HepG2 (cell line): ENCODE measurements at regions not wholly inside any gene's neighbourhood (a gene's known extent, or its start where the extent isn't known, plus 50 kb on each side); places are given as distances from the start of the nearest gene placed in this dataset.

Experiments
- ATAC-seq: fragments of 200-7000 bp; cut with Tn5 transposase; 3 replicates; pipeline ENCODE4 v1.9.1; 2020; ENCODE audit warnings: mild to moderate bottlenecking, moderate library complexity
- BruUV-seq: library from RNA; stranded (reverse); fragments of 400-500 nt; replicated peaks from 2 replicates; lab custom pipeline; 2021; lab: Mats Ljungman, UMichigan
- CTCF ChIA-PET: fragments of 300-600 bp; formaldehyde crosslinking; extraction: SDS; loops from one replicate; lab custom pipeline; 2021; ENCODE audit warnings: low total read pairs, inconsistent platforms, low intra/inter-chr PET ratio; lab: Yijun Ruan, JAX
- POLR2A ChIA-PET: fragments of 350-600 bp; sonication (Branson Sonifier 250); formaldehyde crosslinking; loops from one replicate; lab custom pipeline; 2020; ENCODE audit warnings: antibody characterized with exemption, inconsistent platforms; lab: Yijun Ruan, JAX
- DNase-seq: peaks from one replicate; pipeline ENCODE4 v3.0.0-alpha.2; 2015; ENCODE audit warnings: low spot score
- FAIRE-seq: peaks from 3 replicates; lab custom pipeline; 2011; peaks lifted over from hg19 to GRCh38; lab: Jason Lieb, UNC
- H2AFZ ChIP-seq: one replicate; pipeline ENCODE4 v1.6.1; 2011; ENCODE audit warnings: low read length, inconsistent platforms
- H3K27ac ChIP-seq: fragments of 300-600 bp; 3 replicates; pipeline ENCODE4 v1.8.0; 2011; ENCODE audit warnings: mixed run types, mild to moderate bottlenecking, mixed read lengths, low read length, inconsistent platforms; ENCODE audit not compliant: insufficient read depth; ENCODE audit errors: extremely low read length
- H3K27me3 ChIP-seq, 2 experiments: fragments of 200-600 bp in 1 of 2; 2 replicates in 1 of 2; 3 replicates in 1 of 2; pipeline versions ENCODE4 v1.6.0 to v1.8.0; 2011; ENCODE audit warnings: low read length in 2 of 2, mild to moderate bottlenecking in 2 of 2, moderate library complexity in 2 of 2, inconsistent platforms in 1 of 2; ENCODE audit not compliant: insufficient read depth in 2 of 2, control insufficient read depth in 1 of 2
- H3K36me3 ChIP-seq, 2 experiments: fragments of 200-600 bp in 1 of 2; replicated peaks in 1 of 2; 2 replicates in 1 of 2; 3 replicates in 1 of 2; pipeline versions ENCODE4 v1.5.1 to v1.8.0; 2011; ENCODE audit warnings: low read length in 2 of 2, inconsistent platforms in 1 of 2; ENCODE audit not compliant: insufficient read depth in 2 of 2, control insufficient read depth in 1 of 2
- H3K4me1 ChIP-seq: 2 replicates; pipeline ENCODE4 v1.5.1; 2012; ENCODE audit warnings: low read length, inconsistent platforms; ENCODE audit not compliant: insufficient read depth
- H3K4me2 ChIP-seq: 2 replicates; pipeline ENCODE4 v1.6.0; 2011; ENCODE audit warnings: low read depth, low read length, inconsistent platforms
- H3K4me3 ChIP-seq, 3 experiments: fragments of 200-600 bp in 1 of 3; sonication (generic), shearing (Covaris generic) in 1 of 3; replicated peaks in 1 of 3; 2 replicates each; pipeline ENCODE4 v1.5.1; 2011 to 2016; ENCODE audit warnings: low read length in 3 of 3, inconsistent platforms in 2 of 3, low read depth in 2 of 3, mild to moderate bottlenecking in 2 of 3, control low read depth in 1 of 3, mixed read lengths in 1 of 3; ENCODE audit not compliant: insufficient read depth in 1 of 3
- H3K79me2 ChIP-seq: one replicate; pipeline ENCODE4 v1.6.1; 2011; ENCODE audit warnings: low read length, inconsistent platforms; ENCODE audit not compliant: insufficient read depth
- H3K9ac ChIP-seq: 2 replicates; pipeline ENCODE4 v1.6.0; 2011; ENCODE audit warnings: mild to moderate bottlenecking, low read depth, low read length, inconsistent platforms; ENCODE audit not compliant: insufficient read depth
- H3K9me3 ChIP-seq: 2 replicates; pipeline ENCODE4 v1.5.1; 2012; ENCODE audit warnings: mild to moderate bottlenecking, low read length
- H4K20me1 ChIP-seq: 2 replicates; pipeline ENCODE4 v1.6.0; 2011; ENCODE audit warnings: inconsistent platforms, mild to moderate bottlenecking, low read length, moderate library complexity; ENCODE audit not compliant: insufficient read depth
- CHD4 ChIP-seq: fragments of 200-600 bp; sonication (generic); IDR thresholded peaks from 2 replicates; pipeline ENCODE4 v1.7.0; 2017; ENCODE audit warnings: mild to moderate bottlenecking, low read length, borderline replicate concordance
- HOXA9 ChIP-seq: sonication (generic); formaldehyde crosslinking; IDR thresholded peaks from 2 replicates; pipeline ENCODE4 v1.8.1; 2022; ENCODE audit warnings: missing genetic modification reagents, mild to moderate bottlenecking, moderate library complexity, borderline replicate concordance
- NFIC ChIP-seq: IDR thresholded peaks from 2 replicates; pipeline ENCODE4 v1.6.1; 2012; ENCODE audit warnings: mild to moderate bottlenecking, low read length, inconsistent platforms
- ZFYVE20 ChIP-seq: sonication (generic); formaldehyde crosslinking; IDR thresholded peaks from 2 replicates; pipeline ENCODE4 v1.8.0; 2023; ENCODE audit warnings: low read depth, mild to moderate bottlenecking, moderate library complexity, missing genetic modification reagents, borderline replicate concordance
- ZNF503 ChIP-seq: sonication (generic); formaldehyde crosslinking; IDR thresholded peaks from 2 replicates; pipeline ENCODE4 v1.4.0; 2020; ENCODE audit warnings: missing genetic modification reagents
- WGBS: methylation state at CpG from one replicate; pipeline ENCODE4 v1.1.6; 2017; ENCODE audit warnings: low lambda C conversion rate; 5-methylcytosine and 5-hydroxymethylcytosine counted together
- in situ Hi-C: cut with HindIII; loops from 2 replicates; pipeline ENCODE4 v1.10.0; 2017; ENCODE audit warnings: low pct_unique_long_range_greater_than_20kb; ENCODE audit not compliant: extremely low pct_ligation_motif_present
- intact Hi-C: fragments of 100-400 bp; cut with micrococcal nuclease; formaldehyde crosslinking; loops from one replicate; pipeline ENCODE4 v1.10.0; 2022; ENCODE audit not compliant: unreplicated experiment
- TF ChIP-seq, protein P1 (sequence below): sonication (generic); formaldehyde crosslinking; IDR thresholded peaks from 2 replicates; pipeline ENCODE4 v1.5.0; 2020; ENCODE audit warnings: mild to moderate bottlenecking, missing genetic modification reagents, borderline replicate concordance
- TF ChIP-seq, protein P2 (sequence below), 2 experiments: sonication (generic) in 1 of 2; formaldehyde crosslinking in 1 of 2; IDR thresholded peaks; 2 replicates each; pipeline versions ENCODE4 v1.6.1 to v1.9.0; 2014 to 2022; ENCODE audit warnings: antibody characterized with exemption in 1 of 2, borderline replicate concordance in 1 of 2, inconsistent platforms in 1 of 2, low read depth in 1 of 2, missing genetic modification reagents in 1 of 2

GRCh38 chr1:117747605-117748004 lies 141.8 kb downstream of the TENT5C start:
- Histone ChIP-seq H3K9me3 (no peaks in the 10 kb centered on the region), H3K79me2 (no peaks in the 10 kb centered on the region), H3K4me2 (no peak overlapping the region), H3K4me3 (no peak overlapping the region), H3K27me3 (peaks cover 1 to 13% of the 10 kb centered on the region in 2 experiments; a peak in 2 of 5 replicates), H3K27ac (no peak overlapping the region), H3K9ac (no peak overlapping the region), H3K4me1 (no peaks in the 10 kb centered on the region), H3K36me3 (no peaks in the 10 kb centered on the region), H4K20me1 (no peaks in the 10 kb centered on the region), H2AFZ (no peak overlapping the region)
- CTCF ChIA-PET, result no interaction called here
- DNase-seq (no peak), ATAC-seq (no peak), FAIRE-seq (no peak)
- POLR2A ChIA-PET, result no interaction called here
- intact Hi-C loops, result no loop called here
- no TSS peak for BruUV-seq
- 7% methylated on average over 2 of the region's 2 CpGs for WGBS
- in situ Hi-C loops, result no loop called here
- TF ChIP-seq HOXA9 (no peak), ZFYVE20 (CRISPR knock-in tag) (no peak)
- TF ChIP-seq, protein P1, sequence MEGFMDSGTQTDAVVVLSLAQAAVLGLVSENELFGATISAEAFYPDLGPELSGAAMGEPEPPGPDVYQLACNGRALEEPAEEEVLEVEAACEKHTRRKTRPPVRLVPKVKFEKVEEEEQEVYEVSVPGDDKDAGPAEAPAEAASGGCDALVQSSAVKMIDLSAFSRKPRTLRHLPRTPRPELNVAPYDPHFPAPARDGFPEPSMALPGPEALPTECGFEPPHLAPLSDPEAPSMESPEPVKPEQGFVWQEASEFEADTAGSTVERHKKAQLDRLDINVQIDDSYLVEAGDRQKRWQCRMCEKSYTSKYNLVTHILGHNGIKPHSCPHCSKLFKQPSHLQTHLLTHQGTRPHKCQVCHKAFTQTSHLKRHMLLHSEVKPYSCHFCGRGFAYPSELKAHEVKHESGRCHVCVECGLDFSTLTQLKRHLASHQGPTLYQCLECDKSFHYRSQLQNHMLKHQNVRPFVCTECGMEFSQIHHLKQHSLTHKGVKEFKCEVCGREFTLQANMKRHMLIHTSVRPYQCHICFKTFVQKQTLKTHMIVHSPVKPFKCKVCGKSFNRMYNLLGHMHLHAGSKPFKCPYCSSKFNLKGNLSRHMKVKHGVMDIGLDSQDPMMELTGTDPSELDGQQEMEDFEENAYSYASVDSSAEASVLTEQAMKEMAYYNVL (CRISPR knock-in tag), result no peak

DNA sequence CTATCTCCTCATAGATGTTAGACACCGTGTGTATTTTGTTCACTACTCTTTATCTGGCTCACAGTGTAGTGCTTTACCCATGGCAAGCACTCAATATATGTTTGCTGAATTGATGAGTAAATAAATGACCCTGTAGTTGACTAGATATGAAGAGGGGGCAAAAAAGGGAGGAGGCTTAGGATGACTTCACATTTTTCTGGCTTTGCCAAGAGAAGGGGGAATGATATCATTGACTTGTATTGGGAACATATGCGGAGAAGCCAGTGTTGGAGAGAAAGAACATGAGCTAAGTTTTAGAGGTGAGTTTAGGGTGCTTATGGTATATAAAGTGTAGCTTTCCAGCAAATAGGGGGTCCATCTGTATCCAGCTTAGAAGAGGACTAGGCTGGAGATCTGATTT lies 145.5 kb downstream of the TENT5C start:
- H2AFZ ChIP-seq, result no peak overlapping the region
- H3K27ac ChIP-seq, result no peak overlapping the region
- BruUV-seq, result no TSS peak
- H3K27me3 ChIP-seq, result peaks cover 1 to 16% of the 10 kb centered on the region in 2 experiments; a peak in 3 of 5 replicates
- H3K9me3 ChIP-seq, result no peaks in the 10 kb centered on the region
- no peaks in the 10 kb centered on the region for H4K20me1 ChIP-seq
- H3K4me3 ChIP-seq, result no peak overlapping the region
- FAIRE-seq, result no peak
- in situ Hi-C loops, result no loop called here
- no peaks in the 10 kb centered on the region for H3K36me3 ChIP-seq
- no peak for DNase-seq
- H3K9ac ChIP-seq, result no peak overlapping the region
- 48% methylated on average over 2 of the region's 2 CpGs for WGBS
- no peak for ATAC-seq
- H3K79me2 ChIP-seq, result no peaks in the 10 kb centered on the region
- intact Hi-C loops, result no loop called here
- H3K4me1 ChIP-seq, result peaks cover 21% of the 10 kb centered on the region
- no peak overlapping the region for H3K4me2 ChIP-seq
- POLR2A ChIA-PET, result no interaction called here
- CTCF ChIA-PET, result no interaction called here
- no peak for TF ChIP-seq ZNF503
- TF ChIP-seq, protein P2, sequence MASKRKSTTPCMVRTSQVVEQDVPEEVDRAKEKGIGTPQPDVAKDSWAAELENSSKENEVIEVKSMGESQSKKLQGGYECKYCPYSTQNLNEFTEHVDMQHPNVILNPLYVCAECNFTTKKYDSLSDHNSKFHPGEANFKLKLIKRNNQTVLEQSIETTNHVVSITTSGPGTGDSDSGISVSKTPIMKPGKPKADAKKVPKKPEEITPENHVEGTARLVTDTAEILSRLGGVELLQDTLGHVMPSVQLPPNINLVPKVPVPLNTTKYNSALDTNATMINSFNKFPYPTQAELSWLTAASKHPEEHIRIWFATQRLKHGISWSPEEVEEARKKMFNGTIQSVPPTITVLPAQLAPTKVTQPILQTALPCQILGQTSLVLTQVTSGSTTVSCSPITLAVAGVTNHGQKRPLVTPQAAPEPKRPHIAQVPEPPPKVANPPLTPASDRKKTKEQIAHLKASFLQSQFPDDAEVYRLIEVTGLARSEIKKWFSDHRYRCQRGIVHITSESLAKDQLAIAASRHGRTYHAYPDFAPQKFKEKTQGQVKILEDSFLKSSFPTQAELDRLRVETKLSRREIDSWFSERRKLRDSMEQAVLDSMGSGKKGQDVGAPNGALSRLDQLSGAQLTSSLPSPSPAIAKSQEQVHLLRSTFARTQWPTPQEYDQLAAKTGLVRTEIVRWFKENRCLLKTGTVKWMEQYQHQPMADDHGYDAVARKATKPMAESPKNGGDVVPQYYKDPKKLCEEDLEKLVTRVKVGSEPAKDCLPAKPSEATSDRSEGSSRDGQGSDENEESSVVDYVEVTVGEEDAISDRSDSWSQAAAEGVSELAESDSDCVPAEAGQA (IDR thresholded peaks at IDR 0.05; ENCODE audit: low read depth), result no peak
- TF ChIP-seq, protein P2 (CRISPR knock-in tag; IDR thresholded peaks at IDR 0.05; ENCODE audit: borderline replicate concordance), result no peak
- TF ChIP-seq NFIC, result no peak
- no peak for TF ChIP-seq CHD4
